Cardiac muscle cell (in vitro differentiated cells and primary cell): ENCODE measurements at regions not wholly inside any gene's neighbourhood (a gene's known extent, or its start where the extent isn't known, plus 50 kb on each side); places are given as distances from the start of the nearest gene placed in this dataset.

ENCODE experiments used
- DNase-seq, 2 donors: peaks; one replicate each; pipeline versions ENCODE4 v3.0.0 to v3.0.0-alpha.2; 2010 to 2017; ENCODE audit warnings: low read depth in 1 of 2, low spot score in 1 of 2
- H3K27ac ChIP-seq: fragments of 200-600 bp; sonication (generic); 2 replicates; pipeline ENCODE4 v1.5.1; 2016
- H3K27me3 ChIP-seq: fragments of 200-600 bp; sonication (generic); 2 replicates; pipeline ENCODE4 v1.6.0; 2016; ENCODE audit warnings: control low read depth
- H3K36me3 ChIP-seq: fragments of 200-600 bp; sonication (generic); 2 replicates; pipeline ENCODE4 v1.5.1; 2016; ENCODE audit warnings: control low read depth
- H3K4me1 ChIP-seq: fragments of 200-600 bp; sonication (generic); 2 replicates; pipeline ENCODE4 v1.8.1; 2017; ENCODE audit warnings: low read depth, mild to moderate bottlenecking, mixed run types
- H3K4me3 ChIP-seq: fragments of 200-600 bp; sonication (generic); 2 replicates; pipeline ENCODE4 v1.5.1; 2016; ENCODE audit warnings: mild to moderate bottlenecking
- H3K9me3 ChIP-seq: fragments of 200-600 bp; sonication (generic); 2 replicates; pipeline ENCODE4 v1.5.1; 2017; ENCODE audit warnings: low read depth, mild to moderate bottlenecking, control low read depth
- TF ChIP-seq, protein P1 (sequence below): IDR thresholded peaks from 2 replicates; pipeline ENCODE4 v1.5.1; 2012; ENCODE audit warnings: low read depth, mild to moderate bottlenecking, low read length

DNA sequence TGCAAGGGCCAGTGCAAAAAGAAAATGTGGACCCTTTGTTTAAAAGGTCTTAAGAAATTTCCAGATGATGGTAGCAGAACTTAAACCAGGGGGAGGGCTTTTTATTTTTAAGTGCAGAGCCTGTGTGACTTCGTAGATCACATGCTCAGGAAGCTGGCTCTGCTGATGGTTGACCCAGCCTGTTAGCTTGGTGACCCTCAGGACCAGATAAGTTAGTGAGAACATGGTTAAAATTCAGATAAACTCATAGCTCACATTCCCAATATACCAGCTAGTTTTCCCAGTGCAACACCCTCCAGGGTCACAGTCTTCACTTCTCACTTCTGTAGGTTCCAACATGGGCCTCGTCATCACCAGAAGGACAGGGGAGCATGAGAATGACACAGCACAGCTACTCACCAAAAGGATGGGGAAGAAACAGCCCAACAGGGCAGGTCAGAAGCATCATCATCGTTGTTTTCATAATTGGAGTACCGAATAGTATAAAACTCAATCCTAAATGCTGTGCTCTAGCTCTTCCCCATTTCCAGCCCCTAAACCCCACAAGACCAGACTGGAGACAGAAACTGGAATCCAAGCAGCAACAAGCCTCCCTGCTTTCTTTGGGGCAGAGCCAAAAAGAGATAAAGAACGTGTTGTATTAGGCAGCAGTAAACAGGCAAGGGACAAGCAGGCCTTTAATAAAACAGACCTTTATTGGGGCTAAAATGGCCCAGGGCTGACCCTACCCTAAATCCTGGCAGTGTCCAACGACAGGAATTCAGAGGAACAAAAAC lies 102.2 kb upstream of the ANKRD1 start:
- Histone ChIP-seq H3K27me3 (no peaks in the 10 kb centered on the region), H3K9me3 (no peaks in the 10 kb centered on the region), H3K27ac (peak overlapping the region; percentile 85), H3K36me3 (no peaks in the 10 kb centered on the region), H3K4me1 (peaks cover 25% of the 10 kb centered on the region), H3K4me3 (no peak overlapping the region)
- TF ChIP-seq, protein P1, sequence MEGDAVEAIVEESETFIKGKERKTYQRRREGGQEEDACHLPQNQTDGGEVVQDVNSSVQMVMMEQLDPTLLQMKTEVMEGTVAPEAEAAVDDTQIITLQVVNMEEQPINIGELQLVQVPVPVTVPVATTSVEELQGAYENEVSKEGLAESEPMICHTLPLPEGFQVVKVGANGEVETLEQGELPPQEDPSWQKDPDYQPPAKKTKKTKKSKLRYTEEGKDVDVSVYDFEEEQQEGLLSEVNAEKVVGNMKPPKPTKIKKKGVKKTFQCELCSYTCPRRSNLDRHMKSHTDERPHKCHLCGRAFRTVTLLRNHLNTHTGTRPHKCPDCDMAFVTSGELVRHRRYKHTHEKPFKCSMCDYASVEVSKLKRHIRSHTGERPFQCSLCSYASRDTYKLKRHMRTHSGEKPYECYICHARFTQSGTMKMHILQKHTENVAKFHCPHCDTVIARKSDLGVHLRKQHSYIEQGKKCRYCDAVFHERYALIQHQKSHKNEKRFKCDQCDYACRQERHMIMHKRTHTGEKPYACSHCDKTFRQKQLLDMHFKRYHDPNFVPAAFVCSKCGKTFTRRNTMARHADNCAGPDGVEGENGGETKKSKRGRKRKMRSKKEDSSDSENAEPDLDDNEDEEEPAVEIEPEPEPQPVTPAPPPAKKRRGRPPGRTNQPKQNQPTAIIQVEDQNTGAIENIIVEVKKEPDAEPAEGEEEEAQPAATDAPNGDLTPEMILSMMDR, result no peak
- peak; percentile 36 to 62 for DNase-seq

- Histone ChIP-seq H3K4me1 (peaks cover 25% of the 10 kb centered on the region), H3K9me3 (no peaks in the 10 kb centered on the region), H3K27me3 (no peaks in the 10 kb centered on the region), H3K4me3 (no peak overlapping the region), H3K36me3 (no peaks in the 10 kb centered on the region), H3K27ac (peak overlapping the region; percentile 85)
- TF ChIP-seq, protein P1, result no peak
- no peak for DNase-seq
These were observed 103.0 kb upstream of the ANKRD1 start for GRCh38 chr10:91023700-91024398.

DNA sequence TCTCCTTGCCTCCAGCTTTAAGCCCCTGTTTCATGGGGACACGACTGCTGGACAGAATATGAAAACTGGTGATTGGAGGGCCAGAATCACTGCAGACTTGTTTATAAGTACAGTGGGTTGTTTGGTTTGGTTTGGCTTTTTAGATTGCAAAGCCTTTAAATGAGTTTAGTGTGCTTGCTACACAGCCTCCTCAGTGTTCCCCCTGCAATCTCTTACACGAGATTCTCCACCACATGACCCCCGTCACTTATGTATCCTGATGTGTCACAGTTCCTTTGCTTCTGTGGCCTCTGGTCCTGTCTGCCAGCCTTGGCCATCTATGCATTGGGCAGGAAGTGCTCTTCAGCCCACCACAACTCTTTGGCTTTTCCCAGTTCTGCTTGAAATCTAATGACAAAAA lies 103.7 kb upstream of the ANKRD1 start:
- no peaks in the 10 kb centered on the region for H3K27me3 ChIP-seq
- H3K27ac ChIP-seq, result no peak overlapping the region
- H3K4me1 ChIP-seq, result peaks cover 25% of the 10 kb centered on the region
- TF ChIP-seq, protein P1, result no peak
- H3K9me3 ChIP-seq, result no peaks in the 10 kb centered on the region
- DNase-seq, result no peak
- no peak overlapping the region for H3K4me3 ChIP-seq
- no peaks in the 10 kb centered on the region for H3K36me3 ChIP-seq

DNA sequence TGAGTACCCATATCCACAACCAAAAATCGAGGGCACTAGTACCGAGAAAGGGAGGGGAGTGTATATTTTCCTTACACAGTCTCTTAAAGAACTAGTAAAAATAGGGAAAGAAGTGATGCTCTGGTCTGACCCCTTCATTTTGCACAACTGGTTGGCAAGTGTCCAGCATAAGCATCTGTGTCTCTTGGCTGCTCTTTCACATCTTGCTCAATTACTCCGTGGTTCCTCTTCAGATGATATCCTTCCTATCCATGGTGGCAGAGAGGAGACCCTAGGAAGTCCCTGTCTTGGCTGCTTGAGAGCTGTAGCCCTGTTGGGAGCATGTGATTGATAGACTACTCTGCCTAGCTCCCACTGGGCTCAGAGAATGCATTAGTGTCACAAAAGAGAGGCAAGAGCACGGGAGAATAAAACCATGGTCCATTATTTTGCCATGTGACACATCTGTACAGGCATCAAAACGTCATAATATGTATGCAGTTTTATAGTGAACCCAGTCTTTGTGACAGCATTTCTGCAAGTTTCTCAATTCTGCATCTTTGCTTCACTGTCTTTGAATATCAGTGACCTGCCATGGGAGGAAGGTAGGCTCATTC lies 111.8 kb upstream of the ANKRD1 start:
- peaks cover 3% of the 10 kb centered on the region for H3K4me1 ChIP-seq

GRCh38 chr10:91033324-91033950 lies 112.5 kb upstream of the ANKRD1 start:
- TF ChIP-seq, protein P1, result no peak
- no peak for DNase-seq
- H3K27me3 ChIP-seq, result no peaks in the 10 kb centered on the region
- no peak overlapping the region for H3K4me3 ChIP-seq
- no peak overlapping the region for H3K27ac ChIP-seq
- H3K4me1 ChIP-seq, result peaks cover 3% of the 10 kb centered on the region
- no peaks in the 10 kb centered on the region for H3K9me3 ChIP-seq
- H3K36me3 ChIP-seq, result no peaks in the 10 kb centered on the region

More for the DNA sequence above, 111.8 kb upstream of the ANKRD1 start:
- Histone ChIP-seq H3K27ac (no peak overlapping the region), H3K36me3 (no peaks in the 10 kb centered on the region), H3K4me3 (no peak overlapping the region), H3K27me3 (no peaks in the 10 kb centered on the region), H3K9me3 (no peaks in the 10 kb centered on the region)
- TF ChIP-seq, protein P1, result no peak
- DNase-seq, result peak in 1 of 2 donors; percentile 75
